M059J (cell line): ENCODE measurements at regions not wholly inside any gene's neighbourhood (a gene's known extent, or its start where the extent isn't known, plus 50 kb on each side); places are given as distances from the start of the nearest gene placed in this dataset.

Experiments used
- DNase-seq: peaks from one replicate; pipeline ENCODE4 v3.0.0-alpha.2; 2012; ENCODE audit warnings: low read depth

DNA sequence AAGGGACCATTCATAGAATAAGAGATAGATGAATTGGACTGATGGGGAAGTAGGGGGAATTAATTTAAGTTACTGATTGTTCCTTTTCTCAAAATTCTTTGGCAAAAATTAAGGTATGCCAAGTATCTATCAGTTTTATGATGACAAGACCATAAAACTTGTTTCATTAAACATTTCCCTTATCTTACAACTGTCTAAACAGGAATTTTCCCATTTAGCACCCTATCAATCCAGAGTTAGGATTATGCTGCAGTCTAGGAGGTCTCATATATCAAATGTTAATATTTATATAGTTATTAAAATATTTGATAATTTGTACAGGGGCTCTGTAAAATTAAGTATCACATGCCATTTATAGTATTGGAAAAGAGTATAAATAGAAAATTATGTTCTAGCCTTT is 51.5 kb upstream of the ARID1B start:
- DNase-seq, result no peak

DNA sequence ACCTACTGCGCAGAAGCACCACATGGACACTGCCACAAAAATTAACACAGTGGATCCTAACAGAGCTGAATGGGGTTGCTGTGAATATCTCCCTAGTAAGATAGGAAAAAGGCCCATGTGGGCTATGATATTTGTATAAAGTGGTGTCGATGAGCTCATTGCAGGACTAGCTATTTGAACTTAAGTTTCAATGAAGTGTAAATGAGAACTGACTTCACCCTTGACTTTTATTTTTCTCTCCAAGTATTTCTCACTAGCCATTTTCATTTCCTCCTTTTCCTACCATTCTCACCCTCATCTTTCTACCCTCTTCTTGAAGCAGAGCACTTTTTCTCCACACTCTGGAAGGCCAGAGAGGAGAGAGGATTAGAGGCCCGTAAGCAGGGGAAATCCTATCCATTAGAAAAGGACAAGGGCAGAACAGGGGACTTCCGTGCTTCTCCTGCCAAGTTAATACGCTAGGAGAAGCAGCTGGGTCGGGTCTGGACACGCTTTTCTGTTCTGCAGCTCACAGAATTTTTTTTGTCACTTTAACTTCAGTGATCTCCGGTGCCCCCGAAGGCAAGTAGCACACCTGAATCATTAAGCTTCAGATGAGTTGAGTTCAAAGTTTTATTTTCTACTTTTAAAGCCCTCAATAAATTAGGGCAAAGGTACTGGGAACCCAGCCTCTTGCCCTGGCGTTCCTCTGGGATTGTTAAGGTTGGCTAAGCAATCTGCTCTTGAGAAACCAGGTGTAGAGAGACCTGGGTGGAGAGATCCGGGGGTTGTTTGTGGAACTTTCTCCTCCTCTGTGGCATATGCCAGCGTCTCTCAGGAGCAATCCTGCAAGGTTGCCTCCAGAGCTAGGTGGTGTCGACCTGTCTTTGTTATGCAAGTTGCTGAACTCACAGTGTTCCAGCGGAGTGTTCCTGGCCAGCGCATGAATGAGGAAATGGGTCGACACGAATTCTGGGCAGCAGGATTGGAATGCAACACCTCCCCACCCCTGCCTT is 56.2 kb upstream of the ARID1B start:
- DNase-seq, result no peak

DNA sequence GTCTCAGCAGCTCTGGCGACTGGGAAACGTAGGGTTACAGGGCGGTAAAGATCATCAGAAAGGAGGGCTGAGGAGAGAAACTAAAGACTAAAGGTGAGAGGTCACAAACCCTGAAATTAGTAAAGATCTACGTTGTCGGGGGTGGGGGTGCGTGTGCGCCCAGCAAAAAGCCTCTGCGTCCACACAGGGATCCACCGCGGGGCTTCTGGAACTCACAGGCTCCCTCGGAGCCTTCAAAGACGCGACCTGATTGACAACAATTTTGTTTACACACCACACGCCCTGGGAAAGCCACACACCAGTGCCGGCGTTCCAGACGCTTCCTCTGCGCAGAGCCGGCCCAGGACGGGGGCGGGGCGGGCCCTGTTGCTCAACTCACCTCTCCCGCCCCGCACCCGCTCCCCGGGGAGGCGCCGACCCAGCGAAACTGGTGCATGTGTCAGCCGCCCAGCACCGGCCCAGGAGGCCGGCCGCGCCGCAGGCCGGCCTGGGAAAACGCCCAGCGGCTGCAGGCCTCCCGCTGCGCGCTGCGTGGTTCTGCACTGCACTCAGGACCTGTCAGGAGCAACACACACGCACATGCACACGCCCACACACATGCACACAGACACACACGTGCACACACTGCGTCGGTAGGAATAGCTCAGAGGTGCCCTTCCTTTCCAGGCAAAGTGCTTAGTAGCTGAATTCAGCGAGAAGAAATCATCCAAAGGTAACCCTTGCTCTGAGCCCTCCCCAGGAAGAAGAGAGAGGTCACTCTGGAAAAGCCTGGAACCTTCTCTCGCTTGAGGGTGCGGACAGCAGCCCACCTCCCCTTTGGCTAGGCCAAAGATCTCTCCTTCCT is 57.2 kb upstream of the ARID1B start:
- DNase-seq, result no peak

DNA sequence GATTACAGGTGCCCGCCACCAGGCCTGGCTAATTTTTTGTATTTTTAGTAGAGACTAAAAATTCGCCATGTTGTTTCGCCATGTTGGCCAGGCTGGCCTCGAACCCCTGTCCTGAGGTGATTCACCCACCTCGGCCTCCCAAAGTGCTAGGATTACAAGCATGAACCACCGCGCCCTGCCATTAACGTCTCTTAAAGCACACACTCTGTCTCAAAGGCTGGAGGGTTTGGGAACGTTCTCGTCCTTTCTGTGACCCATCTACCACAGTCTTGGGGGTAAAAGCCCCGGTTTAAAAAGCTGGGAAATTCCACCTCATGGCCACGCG is 57.8 kb upstream of the ARID1B start:
- no peak for DNase-seq

DNA sequence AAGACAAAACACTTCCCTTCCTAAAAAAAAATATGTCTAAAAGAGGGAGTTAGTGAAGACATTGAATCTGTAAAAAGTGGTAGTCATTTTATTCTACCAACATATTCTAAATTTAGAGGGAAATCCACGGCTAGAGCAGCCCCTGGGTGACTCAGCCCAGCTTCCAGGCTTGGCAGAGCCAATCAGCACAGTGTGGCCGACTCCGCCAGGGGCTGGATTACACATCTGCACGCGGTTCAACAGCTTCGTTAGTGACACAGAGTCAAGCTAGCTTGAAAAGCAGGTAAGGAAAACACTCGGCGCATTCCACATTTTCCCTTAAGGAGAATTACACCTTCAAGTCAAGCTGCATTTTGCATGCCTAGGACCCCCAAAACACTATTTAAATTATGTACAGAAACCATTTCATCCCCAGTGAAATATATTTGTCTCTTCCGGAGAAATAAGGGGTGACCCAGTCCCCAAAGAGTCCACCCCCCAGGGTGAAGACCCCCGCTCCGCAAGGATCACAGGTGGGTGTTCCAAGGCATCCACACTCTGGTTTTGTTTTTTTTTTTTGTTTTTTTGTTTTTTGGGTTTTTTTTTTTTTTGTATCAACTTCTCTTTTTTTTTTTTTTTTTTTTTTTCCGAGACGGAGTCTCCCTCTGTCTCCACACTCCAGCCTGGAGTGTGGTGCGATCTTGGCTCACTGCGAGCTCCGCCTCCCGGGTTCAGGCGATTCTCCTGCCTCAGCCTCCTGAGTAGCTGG is 58.4 kb upstream of the ARID1B start:
- DNase-seq, result peak; percentile 69

DNA sequence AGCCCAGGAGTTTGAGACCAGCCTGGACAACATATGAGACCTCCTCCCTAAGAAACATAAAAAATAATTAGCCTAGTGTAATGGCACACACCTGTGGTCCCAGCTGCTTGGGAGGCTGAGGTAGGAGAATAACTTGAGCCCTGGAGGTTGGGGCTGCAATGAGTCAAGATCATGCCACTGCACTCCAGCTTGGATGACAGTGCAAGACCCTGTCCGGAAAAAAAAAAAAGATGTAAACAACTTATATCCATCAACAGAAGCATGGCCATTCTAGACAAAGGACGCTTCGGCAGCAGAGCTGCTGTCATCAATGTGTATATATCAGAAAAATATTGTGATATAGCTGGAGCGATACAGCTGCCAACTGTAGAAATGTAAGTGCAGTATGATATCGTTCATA is 59.6 kb upstream of the ARID1B start:
- DNase-seq, result no peak

DNA sequence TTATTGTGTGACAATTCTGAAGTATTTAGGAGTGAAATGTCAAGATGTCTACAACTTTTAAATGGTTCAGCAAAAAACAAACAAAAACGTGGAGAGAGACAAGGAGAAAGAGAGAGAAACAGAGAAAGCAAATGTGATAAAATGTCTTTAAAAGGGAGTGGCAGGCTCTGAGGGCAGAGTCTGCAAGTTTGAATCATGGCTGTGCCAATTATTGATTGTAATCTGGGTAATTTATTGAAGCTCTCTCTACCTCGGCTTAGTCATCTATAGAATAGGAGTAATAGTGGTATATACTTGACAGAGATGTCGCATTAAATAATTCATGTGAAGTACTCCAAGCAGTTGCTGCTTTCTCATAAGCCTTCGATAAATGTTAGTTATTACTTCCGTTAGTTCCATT is 61.3 kb upstream of the ARID1B start:
- DNase-seq, result no peak

DNA sequence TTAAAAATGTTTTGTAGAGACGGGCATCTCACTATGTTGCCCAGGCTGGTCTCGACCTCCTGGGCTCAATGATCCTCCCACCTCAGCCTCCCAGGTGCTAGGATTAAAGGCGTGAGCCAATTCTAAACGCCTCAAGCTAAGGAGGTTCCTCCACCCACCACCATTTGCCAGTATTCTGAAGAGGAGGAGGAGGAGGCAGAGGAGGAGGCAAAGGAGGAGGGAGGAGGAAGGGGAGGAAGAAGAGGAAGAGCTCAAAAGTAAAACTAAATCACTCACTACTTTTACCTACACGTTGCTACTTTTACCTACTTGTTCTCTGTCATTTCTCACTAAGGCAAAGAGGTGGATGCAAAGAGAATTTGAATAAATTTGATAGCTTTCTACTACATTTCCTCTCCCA is 63.6 kb upstream of the ARID1B start:
- DNase-seq, result no peak

DNA sequence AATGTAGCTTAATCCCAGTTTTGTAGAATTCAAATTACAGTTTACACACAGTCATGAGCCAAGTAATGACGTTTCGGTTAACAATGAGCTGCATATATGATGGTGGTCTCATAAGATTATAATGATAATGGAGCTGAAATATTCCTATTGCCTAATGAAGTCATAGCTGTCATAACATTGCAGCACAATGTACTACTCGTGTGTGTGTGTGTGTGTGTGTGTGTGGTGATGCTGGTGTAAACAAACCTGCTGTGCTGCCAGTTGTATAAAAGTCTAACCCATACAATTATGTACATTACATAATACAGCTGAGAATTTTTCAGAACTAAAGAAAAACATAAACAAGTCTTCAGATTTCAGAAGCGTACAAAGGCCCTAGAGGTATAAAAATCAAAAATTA is 66.7 kb upstream of the ARID1B start:
- DNase-seq, result no peak

DNA sequence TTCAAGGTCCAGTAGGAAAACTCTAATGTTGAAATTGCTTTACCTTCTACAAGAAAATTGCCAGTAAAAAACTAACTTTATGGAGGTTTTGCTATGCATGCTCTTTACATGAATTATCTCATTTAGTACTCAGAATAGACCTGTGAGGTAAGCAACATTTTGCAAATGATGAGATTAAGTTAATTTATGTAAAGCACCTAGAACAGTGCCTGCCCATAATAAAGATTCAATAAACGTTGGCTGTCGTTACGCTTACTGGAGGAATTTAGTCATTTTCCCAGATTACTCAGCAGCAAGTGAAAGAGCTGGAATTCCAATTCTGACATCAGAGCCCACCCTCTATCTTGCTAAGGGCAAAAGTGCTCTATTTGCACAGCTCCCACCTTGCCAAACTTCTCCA is 69.4 kb upstream of the ARID1B start:
- DNase-seq, result no peak

DNA sequence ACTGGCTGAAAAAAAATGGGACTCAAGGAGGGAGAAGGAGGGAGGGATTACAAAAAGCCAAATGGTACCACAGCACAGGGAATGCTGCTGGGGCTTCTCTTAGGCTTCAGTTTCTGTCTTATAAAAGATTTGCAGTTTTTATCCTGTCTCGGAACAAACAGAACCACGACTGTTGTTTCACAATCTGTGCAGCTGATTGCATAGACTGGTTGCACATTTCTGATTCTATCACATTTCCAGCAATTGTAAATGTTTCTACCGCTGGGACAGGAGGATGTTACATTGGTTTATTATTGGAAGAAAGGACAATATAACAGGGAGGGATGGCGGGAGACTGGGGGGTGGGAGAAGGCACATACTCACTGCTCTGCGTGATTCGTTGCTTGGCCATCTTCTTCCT is 73.5 kb upstream of the ARID1B start:
- DNase-seq, result no peak

DNA sequence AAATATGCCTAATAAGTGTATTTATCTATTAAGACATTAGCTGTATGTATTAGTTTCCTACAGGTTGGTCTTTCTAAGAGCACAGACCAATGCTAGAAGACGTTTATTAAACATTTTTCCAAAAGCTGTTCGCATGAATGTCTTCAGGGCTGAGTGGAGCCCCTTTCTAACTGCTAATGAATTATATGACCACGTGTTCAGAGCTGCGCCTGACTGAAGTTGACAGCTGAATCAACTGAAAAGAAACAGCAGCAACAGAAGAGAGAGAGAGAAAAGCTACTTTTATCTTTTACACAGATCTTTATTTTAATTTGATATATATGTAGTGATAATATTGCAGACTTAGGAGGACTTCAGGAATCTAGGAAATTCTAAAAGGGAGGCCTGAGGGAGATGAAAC is 75.2 kb upstream of the ARID1B start:
- DNase-seq, result no peak

DNA sequence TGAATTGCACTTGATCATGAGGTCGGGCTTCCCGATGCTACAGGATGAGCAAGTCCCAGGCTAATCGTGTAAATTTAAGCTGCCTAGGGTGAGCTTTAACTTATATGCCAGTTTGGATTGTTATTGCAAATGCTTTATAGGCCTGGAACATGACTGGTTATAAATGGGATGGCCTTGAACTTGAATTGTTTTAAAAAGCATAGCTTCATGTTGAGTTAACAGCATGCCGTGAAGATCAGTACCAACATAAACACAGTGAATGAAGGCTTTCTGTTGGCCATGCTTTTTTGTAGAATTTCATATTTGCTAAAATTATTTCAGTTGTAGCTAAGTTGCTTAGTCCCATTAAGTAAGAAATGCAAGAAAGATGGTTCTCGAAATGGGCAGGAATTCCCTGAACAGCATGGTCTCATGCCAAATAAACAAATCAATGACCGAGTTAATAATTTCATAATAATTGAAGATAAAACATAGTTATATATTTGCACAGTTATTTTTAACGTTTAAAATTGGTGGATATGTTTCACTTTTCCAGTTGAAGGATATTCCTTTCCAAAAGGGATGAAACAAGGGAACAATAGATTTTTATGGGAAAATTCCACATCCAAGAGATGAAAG is 76.6 kb upstream of the ARID1B start:
- no peak for DNase-seq

DNA sequence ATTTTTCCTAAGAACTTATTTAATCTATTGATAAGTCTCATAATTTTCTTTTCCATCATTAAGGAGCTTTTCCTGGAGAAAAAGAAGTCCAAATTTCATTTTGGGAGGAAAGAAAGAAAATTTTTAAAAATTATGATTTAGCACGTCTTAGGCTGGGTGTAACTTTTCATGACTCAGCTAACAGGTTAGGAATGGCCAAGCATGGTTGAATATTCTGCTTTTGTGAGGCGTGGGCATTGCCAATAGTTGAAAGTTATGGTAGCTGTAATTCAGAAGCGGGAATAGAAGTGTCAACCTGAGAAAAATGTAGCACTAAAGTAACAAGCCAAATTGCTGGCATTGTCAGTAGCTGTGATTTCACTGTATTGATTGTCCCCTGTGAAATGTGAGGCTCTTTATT is 77.2 kb upstream of the ARID1B start:
- no peak for DNase-seq

DNA sequence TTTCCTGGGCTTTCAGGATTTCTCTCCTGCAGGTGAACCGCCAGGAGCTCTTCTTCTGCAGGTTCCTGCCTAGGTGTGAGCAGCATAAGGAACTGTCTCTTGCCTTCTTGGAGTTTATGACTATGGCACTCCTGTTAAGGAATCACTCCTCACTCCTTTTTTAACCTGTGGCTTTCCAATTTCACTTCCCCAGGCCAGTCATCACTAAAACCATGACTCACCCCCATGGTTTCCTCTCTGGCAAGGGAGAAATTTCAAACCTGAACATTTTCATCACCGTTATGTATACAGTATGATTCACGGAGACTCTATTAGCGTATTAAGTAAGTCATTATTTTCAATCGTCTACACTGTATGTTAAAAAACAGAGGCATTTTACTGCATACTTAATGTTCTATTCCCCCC is 78.2 kb upstream of the ARID1B start:
- DNase-seq, result peak; percentile 87

DNA sequence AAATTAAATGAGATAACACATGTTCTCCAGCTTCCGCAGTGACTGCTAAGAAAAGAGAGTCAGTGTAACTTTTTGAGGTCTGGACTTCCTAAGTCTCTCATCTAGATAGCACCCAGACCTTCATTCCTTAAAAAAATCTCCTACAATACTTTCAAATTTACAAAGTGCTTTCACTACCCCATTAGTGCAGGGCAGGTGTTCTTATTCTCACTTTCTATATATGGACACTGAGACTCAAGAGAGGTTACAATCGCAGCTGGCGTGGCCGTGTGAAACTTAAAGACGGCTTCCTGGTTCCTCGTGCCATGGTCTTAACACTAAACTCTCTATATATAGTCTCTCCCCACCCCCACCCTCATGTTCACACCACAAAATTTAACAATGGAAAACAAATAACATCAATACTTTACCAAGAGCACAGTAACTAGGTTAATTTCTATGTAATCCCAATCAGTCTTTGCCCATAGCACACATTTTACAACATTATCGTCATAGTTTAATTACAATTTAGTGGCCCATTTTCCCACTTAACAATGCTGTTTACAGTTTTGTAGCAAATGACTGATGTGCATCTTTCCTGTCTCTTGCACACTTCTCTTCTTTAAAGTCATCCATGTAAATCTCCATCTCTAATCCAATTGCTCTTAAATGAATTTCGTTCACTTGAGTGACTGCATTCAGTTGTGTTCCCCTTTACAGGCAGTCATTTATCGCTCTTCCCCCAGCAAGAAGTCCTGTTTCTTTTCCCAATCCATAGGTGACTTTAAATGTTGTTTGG is 78.8 kb upstream of the ARID1B start:
- DNase-seq, result no peak

DNA sequence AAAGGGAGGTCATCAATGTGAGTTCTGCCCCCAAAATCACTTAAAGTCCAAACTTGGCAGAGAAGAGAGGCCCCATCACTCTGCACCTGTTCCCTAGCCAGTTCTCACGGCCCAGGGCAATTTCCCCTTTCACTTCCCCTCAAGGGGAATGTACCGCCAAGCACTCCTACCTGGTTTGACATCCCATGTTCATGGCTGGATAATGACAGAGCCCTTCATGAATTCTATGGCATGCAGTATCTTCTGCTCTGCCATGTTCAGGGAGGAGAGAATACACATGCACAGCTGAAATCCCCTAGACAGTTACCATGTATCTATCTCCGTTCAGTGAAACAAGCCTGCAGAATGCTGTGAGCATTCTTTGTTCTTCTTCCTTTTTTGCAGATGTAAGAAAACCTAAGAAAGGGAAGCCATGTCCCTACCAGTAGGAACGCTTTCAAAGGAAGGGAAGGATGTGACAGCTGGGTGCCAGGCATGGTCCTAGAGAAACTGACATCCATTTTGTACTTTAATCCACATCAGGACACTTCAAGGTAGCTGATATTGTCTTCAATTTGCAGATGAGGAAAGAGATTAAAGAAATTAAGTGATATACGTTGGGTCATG is 79.8 kb upstream of the ARID1B start:
- no peak for DNase-seq

DNA sequence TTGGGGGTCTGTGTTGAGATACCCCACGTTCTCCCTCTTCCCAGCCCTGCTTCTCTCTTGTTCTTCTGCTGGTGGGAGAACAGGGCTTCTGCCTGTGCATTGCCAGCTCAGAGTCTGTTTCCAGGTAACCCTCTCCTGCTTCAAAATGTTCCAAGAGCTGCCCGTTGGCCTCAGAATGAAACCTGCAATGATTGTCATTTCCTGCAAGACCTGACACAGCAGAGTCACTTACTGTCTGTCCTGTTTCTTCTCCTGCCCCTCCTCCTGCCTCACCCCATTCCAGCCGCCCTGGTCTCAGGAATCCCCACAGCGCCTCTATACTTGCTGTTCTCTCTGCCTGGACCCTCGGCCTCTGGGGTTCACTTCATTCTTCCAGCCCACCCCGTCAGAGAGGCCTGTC is 81.4 kb upstream of the ARID1B start:
- no peak for DNase-seq

DNA sequence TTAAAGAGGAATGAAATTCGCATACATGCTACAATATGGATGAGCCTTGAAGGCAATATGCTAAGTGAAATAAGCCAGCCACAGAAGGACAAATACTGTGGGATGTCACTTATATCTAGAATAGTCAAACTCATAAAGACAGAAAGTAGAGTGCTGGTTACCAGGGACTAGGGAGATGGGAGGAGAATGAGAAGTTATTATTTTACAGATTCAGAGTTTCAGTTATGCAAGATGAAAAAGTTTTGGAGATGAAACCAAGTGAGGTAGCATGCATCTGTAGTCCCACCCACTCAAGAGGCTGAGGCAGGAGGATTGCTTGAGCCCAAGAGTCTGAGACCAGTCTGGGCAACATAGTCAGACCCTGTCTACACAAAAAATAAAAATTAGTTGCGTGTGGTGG is 82.5 kb upstream of the ARID1B start:
- DNase-seq, result no peak

DNA sequence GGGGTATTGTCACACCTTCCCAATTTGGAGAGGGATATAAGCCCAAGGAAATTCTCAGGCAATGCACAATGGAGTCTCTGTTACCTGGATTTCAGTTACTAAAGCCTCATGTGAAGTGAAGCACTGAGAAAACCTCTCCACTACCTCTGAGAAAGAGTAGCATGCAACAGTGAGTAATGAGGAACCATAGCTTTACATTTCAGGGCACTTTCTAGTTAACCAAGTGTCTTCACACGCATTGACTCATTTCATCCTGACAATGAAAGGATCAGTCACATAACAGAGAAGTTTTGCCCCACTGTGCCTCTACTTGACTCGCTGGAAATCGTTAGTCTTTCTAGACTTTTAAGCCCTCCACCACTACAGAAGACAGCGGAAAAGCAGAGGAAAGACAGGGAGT is 86.2 kb upstream of the ARID1B start:
- no peak for DNase-seq

DNA sequence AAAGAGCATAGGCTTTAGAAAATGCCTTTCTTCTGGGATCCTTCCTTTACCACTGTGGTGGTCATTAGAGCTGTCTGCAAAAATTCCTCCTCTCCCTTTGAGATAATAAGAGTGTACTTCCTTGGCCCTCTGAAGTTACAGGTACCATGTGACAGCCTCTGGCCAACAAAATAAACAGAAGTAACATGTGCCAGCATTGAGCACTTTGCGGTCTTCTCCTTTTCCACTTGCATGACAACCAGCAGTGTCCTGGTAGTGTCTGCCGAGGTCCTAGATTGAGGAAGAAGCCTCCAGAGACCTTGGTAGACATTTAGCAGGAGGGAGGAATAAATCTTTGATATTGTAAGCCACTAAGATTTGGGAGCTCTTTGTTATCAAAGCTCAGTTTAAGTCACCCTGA is 87.5 kb upstream of the ARID1B start:
- DNase-seq, result no peak
